ENCODE measurements at regions not wholly inside any gene's neighbourhood (a gene's known extent, or its start where the extent isn't known, plus 50 kb on each side); places are given as distances from the start of the nearest gene placed in this dataset.
"Not testable (repeated sequence)": the region's sequence is repeated elsewhere in the genome, so short reads cannot be mapped to it uniquely, and the experiment has no call there.

GRCh38 chr17:70278844-70279462, 109.6 kb downstream of the KCNJ2 start:
- DNase-seq (ENCODE audit: low read depth, low spot score), result no peak

GRCh38 chr17:70286391-70286790, 117.1 kb downstream of the KCNJ2 start:
- DNase-seq (ENCODE audit: low read depth, low spot score), result no peak

GRCh38 chr17:70288540-70289290, 119.4 kb downstream of the KCNJ2 start:
- DNase-seq (ENCODE audit: low read depth, low spot score), result no peak

- DNase-seq (ENCODE audit: low read depth, low spot score), result no peak
Measured at GRCh38 chr17:70290770-70291169, 121.4 kb downstream of the KCNJ2 start.

- no peak for DNase-seq (ENCODE audit: low read depth, low spot score)
Measured at GRCh38 chr17:70292366-70292765, 123.0 kb downstream of the KCNJ2 start.

GRCh38 chr17:70293564-70294310, 124.4 kb downstream of the KCNJ2 start:
- DNase-seq (ENCODE audit: low read depth, low spot score), result not testable (repeated sequence)

- DNase-seq (ENCODE audit: low read depth, low spot score), result no peak
Measured at GRCh38 chr17:70295329-70295728, 126.0 kb downstream of the KCNJ2 start.

GRCh38 chr17:70295731-70296130, 126.4 kb downstream of the KCNJ2 start:
- no peak for DNase-seq (ENCODE audit: low read depth, low spot score)

GRCh38 chr17:70296456-70296855, 127.1 kb downstream of the KCNJ2 start:
- DNase-seq (ENCODE audit: low read depth, low spot score), result no peak

- DNase-seq (ENCODE audit: low read depth, low spot score), result no peak
Measured at GRCh38 chr17:70297397-70297796, 128.1 kb downstream of the KCNJ2 start.

GRCh38 chr17:70298929-70299531, 129.7 kb downstream of the KCNJ2 start:
- no peak for DNase-seq (ENCODE audit: low read depth, low spot score)

GRCh38 chr17:70307430-70308225, 138.3 kb downstream of the KCNJ2 start:
- no peak for DNase-seq (ENCODE audit: low read depth, low spot score)

- DNase-seq (ENCODE audit: low read depth, low spot score), result no peak
Measured at GRCh38 chr17:70308618-70309017, 139.3 kb downstream of the KCNJ2 start.

GRCh38 chr17:70310221-70310672, 140.9 kb downstream of the KCNJ2 start:
- no peak for DNase-seq (ENCODE audit: low read depth, low spot score)

- DNase-seq (ENCODE audit: low read depth, low spot score), result no peak
Measured at GRCh38 chr17:70313086-70313852, 143.9 kb downstream of the KCNJ2 start.

GRCh38 chr17:70314096-70314495, 144.8 kb downstream of the KCNJ2 start:
- no peak for DNase-seq (ENCODE audit: low read depth, low spot score)

- no peak for DNase-seq (ENCODE audit: low read depth, low spot score)
Measured at GRCh38 chr17:70314506-70314905, 145.2 kb downstream of the KCNJ2 start.

GRCh38 chr17:70317421-70317820, 148.1 kb downstream of the KCNJ2 start:
- no peak for DNase-seq (ENCODE audit: low read depth, low spot score)

- no peak for DNase-seq (ENCODE audit: low read depth, low spot score)
Measured at GRCh38 chr17:70318051-70318450, 148.7 kb downstream of the KCNJ2 start.

GRCh38 chr17:70319516-70319915, 150.2 kb downstream of the KCNJ2 start:
- DNase-seq (ENCODE audit: low read depth, low spot score), result no peak
